Bronchial epithelial cell (primary cell): ENCODE measurements at regions not wholly inside any gene's neighbourhood (a gene's known extent, or its start where the extent isn't known, plus 50 kb on each side); places are given as distances from the start of the nearest gene placed in this dataset.

Experiments
- DNase-seq: peaks from one replicate; pipeline ENCODE4 v3.0.0-alpha.2; 2010; ENCODE audit warnings: low read depth
- FAIRE-seq: peaks from 2 replicates; lab custom pipeline; 2011; peaks lifted over from hg19 to GRCh38; lab: Jason Lieb, UNC
- H3K27me3 ChIP-seq: 2 replicates; pipeline ENCODE4 v1.5.1; 2011; ENCODE audit warnings: low read length; ENCODE audit not compliant: control insufficient read depth, insufficient read depth
- H3K36me3 ChIP-seq: 2 replicates; pipeline ENCODE4 v1.5.1; 2011; ENCODE audit warnings: low read length; ENCODE audit not compliant: control insufficient read depth, insufficient read depth
- H3K4me3 ChIP-seq: 2 replicates; pipeline ENCODE4 v1.5.1; 2011; ENCODE audit warnings: mild to moderate bottlenecking, low read depth, low read length, control low read depth
- TF ChIP-seq, protein P1 (sequence below): IDR thresholded peaks from 2 replicates; pipeline ENCODE4 v1.5.1; 2011; ENCODE audit warnings: mild to moderate bottlenecking, moderate library complexity, low read length, control low read depth, inconsistent platforms; ENCODE audit not compliant: insufficient read depth, severe bottlenecking

- Histone ChIP-seq H3K27me3 (no peaks in the 10 kb centered on the region), H3K4me3 (no peak overlapping the region), H3K36me3 (no peaks in the 10 kb centered on the region)
- DNase-seq (no peak), FAIRE-seq (no peak)
- TF ChIP-seq, protein P1, sequence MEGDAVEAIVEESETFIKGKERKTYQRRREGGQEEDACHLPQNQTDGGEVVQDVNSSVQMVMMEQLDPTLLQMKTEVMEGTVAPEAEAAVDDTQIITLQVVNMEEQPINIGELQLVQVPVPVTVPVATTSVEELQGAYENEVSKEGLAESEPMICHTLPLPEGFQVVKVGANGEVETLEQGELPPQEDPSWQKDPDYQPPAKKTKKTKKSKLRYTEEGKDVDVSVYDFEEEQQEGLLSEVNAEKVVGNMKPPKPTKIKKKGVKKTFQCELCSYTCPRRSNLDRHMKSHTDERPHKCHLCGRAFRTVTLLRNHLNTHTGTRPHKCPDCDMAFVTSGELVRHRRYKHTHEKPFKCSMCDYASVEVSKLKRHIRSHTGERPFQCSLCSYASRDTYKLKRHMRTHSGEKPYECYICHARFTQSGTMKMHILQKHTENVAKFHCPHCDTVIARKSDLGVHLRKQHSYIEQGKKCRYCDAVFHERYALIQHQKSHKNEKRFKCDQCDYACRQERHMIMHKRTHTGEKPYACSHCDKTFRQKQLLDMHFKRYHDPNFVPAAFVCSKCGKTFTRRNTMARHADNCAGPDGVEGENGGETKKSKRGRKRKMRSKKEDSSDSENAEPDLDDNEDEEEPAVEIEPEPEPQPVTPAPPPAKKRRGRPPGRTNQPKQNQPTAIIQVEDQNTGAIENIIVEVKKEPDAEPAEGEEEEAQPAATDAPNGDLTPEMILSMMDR, result no peak
Measured at GRCh38 chr11:116525961-116526495, 246.8 kb downstream of the BUD13 start.

DNA sequence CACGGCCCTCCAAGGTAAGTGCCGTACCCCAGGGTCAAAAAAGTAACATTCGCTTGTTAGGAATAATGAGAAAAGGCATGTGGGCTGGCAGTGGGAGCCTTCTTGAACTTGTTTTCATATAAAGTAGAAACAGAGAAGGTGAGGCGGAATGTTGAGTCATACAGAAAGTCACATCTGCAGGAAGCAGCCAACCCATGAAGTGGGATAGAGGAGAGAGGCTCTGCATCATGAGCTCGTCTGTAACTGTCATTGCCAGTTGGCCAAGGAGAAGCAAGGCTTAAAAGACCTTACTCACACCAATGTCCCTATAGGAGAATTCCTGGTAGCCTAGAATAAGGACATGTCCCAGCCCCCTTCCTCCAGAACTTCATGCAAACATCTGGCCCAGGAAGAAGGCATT lies 253.3 kb downstream of the BUD13 start:
- DNase-seq (no peak), FAIRE-seq (no peak)
- TF ChIP-seq, protein P1, result no peak

DNA sequence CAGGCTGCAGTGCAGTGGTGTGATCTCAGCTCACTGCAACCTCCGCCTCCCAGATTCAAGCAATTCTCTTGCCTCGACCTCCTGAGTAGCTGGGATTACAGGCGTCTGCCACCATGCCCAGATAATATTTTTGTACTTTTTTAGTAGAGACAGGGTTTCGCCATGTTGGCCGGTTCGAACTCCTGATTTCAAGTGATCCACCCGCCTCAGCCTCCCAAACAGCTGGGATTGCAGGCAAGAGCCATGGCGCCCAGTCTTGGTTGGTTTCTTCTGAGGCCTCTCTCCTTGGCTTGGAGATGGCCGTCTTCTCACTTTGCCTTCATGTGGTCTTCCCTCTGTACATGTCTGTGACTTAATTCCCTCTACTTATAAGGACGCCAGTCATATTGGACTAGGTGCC lies 254.6 kb downstream of the BUD13 start:
- FAIRE-seq (no peak), DNase-seq (no peak)
- no peaks in the 10 kb centered on the region for H3K27me3 ChIP-seq
- H3K36me3 ChIP-seq, result no peaks in the 10 kb centered on the region
- no peak overlapping the region for H3K4me3 ChIP-seq
- TF ChIP-seq, protein P1, result no peak

More for the DNA sequence above, 253.3 kb downstream of the BUD13 start:
- Histone ChIP-seq H3K27me3 (no peaks in the 10 kb centered on the region), H3K36me3 (no peaks in the 10 kb centered on the region), H3K4me3 (no peak overlapping the region)

GRCh38 chr11:116517584-116517983 lies 255.2 kb downstream of the BUD13 start:
- H3K27me3 ChIP-seq, result no peaks in the 10 kb centered on the region
- H3K36me3 ChIP-seq, result no peaks in the 10 kb centered on the region
- H3K4me3 ChIP-seq, result no peak overlapping the region
- TF ChIP-seq, protein P1, result no peak
- no peak for FAIRE-seq
- DNase-seq, result no peak

- H3K27me3 ChIP-seq, result no peaks in the 10 kb centered on the region
- no peak for FAIRE-seq
Measured at GRCh38 chr11:116517077-116517476, 255.7 kb downstream of the BUD13 start.

More at GRCh38 chr11:116517077-116517476, 255.7 kb downstream of the BUD13 start:
- Histone ChIP-seq H3K36me3 (no peaks in the 10 kb centered on the region), H3K4me3 (no peak overlapping the region)
- DNase-seq, result no peak
- TF ChIP-seq, protein P1, result no peak
